Esophagus muscularis mucosa (tissue), 4 donors: ENCODE measurements at regions not wholly inside any gene's neighbourhood (a gene's known extent, or its start where the extent isn't known, plus 50 kb on each side); places are given as distances from the start of the nearest gene placed in this dataset.

Source experiments
- DNase-seq: peaks from one replicate; pipeline ENCODE4 v3.0.0-alpha.2; 2017; ENCODE audit errors: extremely low spot score
- H3K27ac ChIP-seq, 4 donors: fragments of 200-600 bp; sonication (generic); replicated peaks in 1 of 4; 1 replicate in 3 of 4; 2 replicates in 1 of 4; pipeline ENCODE4 v1.5.1; 2016 to 2019; ENCODE audit warnings: mild to moderate bottlenecking in 1 of 4
- H3K27me3 ChIP-seq, 4 donors: fragments of 200-600 bp; sonication (generic); one replicate each; pipeline versions ENCODE4 v1.5.1 to v1.6.0; 2016 to 2019
- H3K36me3 ChIP-seq, 4 donors: fragments of 200-600 bp; sonication (generic); one replicate each; pipeline ENCODE4 v1.5.1; 2016 to 2019
- H3K4me1 ChIP-seq, 4 donors: fragments of 200-600 bp; sonication (generic); one replicate each; pipeline ENCODE4 v1.5.1; 2016 to 2019
- H3K4me3 ChIP-seq, 4 donors: fragments of 200-600 bp; sonication (generic); 1 replicate in 2 of 4; 2 replicates in 2 of 4; pipeline ENCODE4 v1.5.1; 2016 to 2019; ENCODE audit warnings: mild to moderate bottlenecking in 4 of 4, moderate library complexity in 1 of 4
- H3K9me3 ChIP-seq, 4 donors: fragments of 200-600 bp; sonication (generic); 1 replicate in 3 of 4; 2 replicates in 1 of 4; pipeline ENCODE4 v1.5.1; 2016 to 2019
- EP300 ChIP-seq: sonication (generic); formaldehyde crosslinking; IDR thresholded peaks from one replicate; pipeline ENCODE4 v1.6.1; 2017; ENCODE audit warnings: antibody characterized with exemption
- POLR2A ChIP-seq: fragments of 450-650 bp; IDR thresholded peaks from one replicate; pipeline ENCODE4 v1.6.1; 2017; ENCODE audit warnings: antibody characterized with exemption, moderate library complexity, mild to moderate bottlenecking, low read depth
- POLR2AphosphoS5 ChIP-seq, 2 donors: sonication (generic); formaldehyde crosslinking; IDR thresholded peaks; one replicate each; pipeline ENCODE4 v1.6.1; 2017; ENCODE audit warnings: antibody characterized with exemption in 2 of 2
- WGBS: methylation state at CpG from one replicate; pipeline ENCODE4 v1.1.5; 2018; 5-methylcytosine and 5-hydroxymethylcytosine counted together
- intact Hi-C: fragments of 100-400 bp; cut with DNase I; formaldehyde crosslinking; loops from one replicate; pipeline ENCODE4 v1.15.1; 2023
- TF ChIP-seq, protein P1 (sequence below), 3 experiments: fragments of 200-600 bp in 2 of 3; fragments of 450-650 bp in 1 of 3; sonication (generic) in 2 of 3; IDR thresholded peaks; one replicate each; pipeline ENCODE4 v1.5.1; 2017 to 2019; ENCODE audit warnings: antibody characterized with exemption in 3 of 3, mild to moderate bottlenecking in 2 of 3, moderate library complexity in 1 of 3

DNA sequence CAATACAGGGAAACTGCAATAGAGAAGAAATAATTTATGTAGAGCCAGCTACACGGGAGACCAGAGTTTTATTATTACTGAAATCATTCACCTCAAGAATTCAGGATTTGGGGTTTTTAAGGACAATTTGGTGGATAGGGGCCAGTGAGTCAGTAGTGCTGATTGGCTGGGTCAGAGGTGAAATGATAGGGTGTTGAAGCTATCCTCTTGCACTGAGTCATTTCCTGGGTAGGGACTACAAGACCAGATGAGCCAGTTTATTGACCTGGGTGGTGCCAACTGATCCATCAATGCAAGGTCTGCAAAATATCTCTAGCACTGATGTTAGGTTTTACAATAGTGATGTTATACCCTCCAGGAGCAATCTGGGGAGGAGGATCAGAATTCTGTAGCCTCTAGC is 486.3 kb downstream of the LRIG3 start:
- no peak overlapping the region for H3K4me3 ChIP-seq
- 94% methylated on average over 1 of the region's 1 CpG for WGBS
- H3K27me3 ChIP-seq = no peaks in the 10 kb centered on the region
- no peak for TF ChIP-seq POLR2AphosphoS5 (IDR thresholded peaks at IDR 0.05)
- TF ChIP-seq EP300 = no peak
- TF ChIP-seq POLR2A = no peak
- TF ChIP-seq, protein P1, sequence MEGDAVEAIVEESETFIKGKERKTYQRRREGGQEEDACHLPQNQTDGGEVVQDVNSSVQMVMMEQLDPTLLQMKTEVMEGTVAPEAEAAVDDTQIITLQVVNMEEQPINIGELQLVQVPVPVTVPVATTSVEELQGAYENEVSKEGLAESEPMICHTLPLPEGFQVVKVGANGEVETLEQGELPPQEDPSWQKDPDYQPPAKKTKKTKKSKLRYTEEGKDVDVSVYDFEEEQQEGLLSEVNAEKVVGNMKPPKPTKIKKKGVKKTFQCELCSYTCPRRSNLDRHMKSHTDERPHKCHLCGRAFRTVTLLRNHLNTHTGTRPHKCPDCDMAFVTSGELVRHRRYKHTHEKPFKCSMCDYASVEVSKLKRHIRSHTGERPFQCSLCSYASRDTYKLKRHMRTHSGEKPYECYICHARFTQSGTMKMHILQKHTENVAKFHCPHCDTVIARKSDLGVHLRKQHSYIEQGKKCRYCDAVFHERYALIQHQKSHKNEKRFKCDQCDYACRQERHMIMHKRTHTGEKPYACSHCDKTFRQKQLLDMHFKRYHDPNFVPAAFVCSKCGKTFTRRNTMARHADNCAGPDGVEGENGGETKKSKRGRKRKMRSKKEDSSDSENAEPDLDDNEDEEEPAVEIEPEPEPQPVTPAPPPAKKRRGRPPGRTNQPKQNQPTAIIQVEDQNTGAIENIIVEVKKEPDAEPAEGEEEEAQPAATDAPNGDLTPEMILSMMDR (IDR thresholded peaks at IDR 0.05) = no peak
- intact Hi-C loops = no loop called here
- no peak for DNase-seq
- H3K9me3 ChIP-seq = no peaks in the 10 kb centered on the region
- no peak overlapping the region for H3K27ac ChIP-seq
- no peaks in the 10 kb centered on the region for H3K36me3 ChIP-seq
- H3K4me1 ChIP-seq = no peaks in the 10 kb centered on the region

DNA sequence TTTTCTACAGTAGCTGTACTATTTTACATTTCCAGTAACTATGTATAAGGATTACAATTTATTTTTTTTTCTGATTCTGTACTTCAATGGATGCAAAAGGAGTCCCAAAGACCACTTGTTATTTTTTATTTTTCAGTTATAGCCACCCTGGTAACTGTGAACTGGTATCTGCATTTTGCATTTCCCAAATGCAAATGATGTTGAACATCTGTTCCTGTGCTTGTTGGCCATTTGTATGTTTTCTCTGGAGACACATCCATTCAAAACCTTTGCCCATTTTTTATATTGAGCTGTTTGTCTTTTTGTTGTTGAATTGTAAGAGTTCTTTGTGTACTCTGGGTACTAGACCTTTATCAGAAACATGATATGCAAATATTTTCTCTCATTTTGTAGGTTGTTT is 485.6 kb downstream of the LRIG3 start:
- Histone ChIP-seq H3K27ac (no peak overlapping the region), H3K4me1 (no peaks in the 10 kb centered on the region)
- intact Hi-C loops = no loop called here

DNA sequence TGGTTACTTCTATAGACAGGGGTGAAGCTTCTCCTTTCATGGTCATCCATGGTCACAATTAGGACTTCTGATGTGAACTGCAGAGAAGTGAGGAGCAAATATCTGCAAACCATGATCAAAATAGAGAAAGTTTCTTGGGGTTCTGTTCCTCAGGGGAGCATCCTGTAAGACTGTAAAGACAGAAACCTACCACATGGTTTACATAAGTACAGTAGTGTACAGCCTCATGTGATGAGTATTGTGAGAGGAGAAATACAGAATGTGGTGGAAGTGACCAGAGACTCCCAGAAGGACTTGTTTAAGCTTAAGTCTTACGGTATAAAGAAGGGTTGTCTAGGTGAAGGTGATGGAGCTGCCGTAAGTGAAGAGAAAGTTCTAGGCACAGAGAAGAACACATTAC is 484.7 kb downstream of the LRIG3 start:
- no peak overlapping the region for H3K27ac ChIP-seq
- no peaks in the 10 kb centered on the region for H3K4me1 ChIP-seq
- WGBS = 98% methylated on average over 2 of the region's 2 CpGs
- no peaks in the 10 kb centered on the region for H3K36me3 ChIP-seq
- TF ChIP-seq POLR2AphosphoS5 (IDR thresholded peaks at IDR 0.05) = no peak
- TF ChIP-seq EP300 = no peak
- TF ChIP-seq POLR2A = no peak
- TF ChIP-seq, protein P1 (IDR thresholded peaks at IDR 0.05) = no peak
- H3K27me3 ChIP-seq = no peaks in the 10 kb centered on the region
- intact Hi-C loops = no loop called here
- H3K4me3 ChIP-seq = no peak overlapping the region
- no peak for DNase-seq
- H3K9me3 ChIP-seq = no peaks in the 10 kb centered on the region

More for the DNA sequence above, 485.6 kb downstream of the LRIG3 start:
- H3K36me3 ChIP-seq = no peaks in the 10 kb centered on the region
- no peaks in the 10 kb centered on the region for H3K9me3 ChIP-seq
- H3K4me3 ChIP-seq = no peak overlapping the region
- DNase-seq = no peak
- TF ChIP-seq POLR2A = no peak
- TF ChIP-seq, protein P1 (IDR thresholded peaks at IDR 0.05) = no peak
- TF ChIP-seq POLR2AphosphoS5 (IDR thresholded peaks at IDR 0.05) = no peak
- TF ChIP-seq EP300 = no peak
- H3K27me3 ChIP-seq = no peaks in the 10 kb centered on the region

DNA sequence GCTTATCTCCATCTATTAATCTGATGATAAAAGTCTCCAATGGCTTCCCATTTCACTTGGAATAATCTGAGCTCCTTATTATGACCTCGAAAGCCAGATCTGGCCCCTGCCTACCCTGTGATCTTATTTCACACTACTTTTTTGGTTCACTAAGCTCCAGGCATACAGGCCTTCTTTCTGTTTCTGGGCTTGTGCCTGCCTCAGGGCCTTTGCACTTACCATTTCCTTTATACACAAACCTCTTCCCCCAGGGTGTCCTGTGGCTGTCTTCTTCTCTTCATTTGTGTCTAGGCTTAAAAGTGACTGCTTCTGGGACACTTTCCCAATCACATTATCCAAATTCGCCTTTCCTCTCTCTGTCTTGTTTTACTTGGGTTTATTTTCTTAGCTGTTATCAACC is 478.8 kb downstream of the LRIG3 start:
- Histone ChIP-seq H3K4me3 (no peak overlapping the region), H3K4me1 (no peaks in the 10 kb centered on the region), H3K27me3 (no peaks in the 10 kb centered on the region), H3K27ac (no peak overlapping the region), H3K9me3 (no peaks in the 10 kb centered on the region), H3K36me3 (no peaks in the 10 kb centered on the region)
- 98% methylated on average over 2 of the region's 2 CpGs for WGBS
- no peak for DNase-seq
- TF ChIP-seq POLR2AphosphoS5 (IDR thresholded peaks at IDR 0.05) (no peak), EP300 (no peak), POLR2A (no peak)
- TF ChIP-seq, protein P1 (IDR thresholded peaks at IDR 0.05) = no peak
- intact Hi-C loops = no loop called here

DNA sequence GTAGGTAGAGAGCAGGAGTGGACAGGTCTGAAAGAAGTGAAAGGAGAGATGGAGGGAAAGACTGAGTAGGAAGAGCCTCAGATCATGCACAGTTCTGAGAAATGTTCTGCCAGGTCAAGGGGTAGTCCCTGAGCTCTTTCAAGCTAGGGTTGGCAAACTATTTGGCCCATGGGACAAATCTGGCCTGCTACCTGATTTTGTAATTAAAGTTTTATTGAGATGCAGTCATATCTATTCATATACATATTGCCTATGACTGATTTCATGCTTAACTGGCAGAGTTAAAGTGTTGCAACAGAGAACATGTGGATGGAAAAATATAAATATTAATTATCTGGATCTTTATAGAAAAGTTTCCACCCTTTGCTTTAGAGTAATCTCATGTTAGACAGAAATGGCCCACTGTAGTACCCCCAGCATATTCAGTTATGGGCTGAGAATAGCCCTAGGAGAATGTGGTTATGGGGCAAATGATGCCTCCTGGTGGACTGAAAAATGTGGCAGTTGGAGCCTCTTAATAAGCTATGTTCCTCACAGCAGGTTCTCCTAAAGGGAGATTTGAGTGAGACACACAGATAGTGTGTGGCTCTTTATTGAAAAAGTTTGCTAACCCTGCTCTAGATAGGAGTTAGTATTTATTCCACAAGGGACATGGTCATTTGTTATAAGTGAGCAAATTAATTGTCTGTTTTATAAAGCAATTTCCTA is 476.9 kb downstream of the LRIG3 start:
- DNase-seq = no peak
- no peaks in the 10 kb centered on the region for H3K27me3 ChIP-seq
- H3K9me3 ChIP-seq = no peaks in the 10 kb centered on the region
- intact Hi-C loops = no loop called here
- H3K27ac ChIP-seq = no peak overlapping the region
- H3K36me3 ChIP-seq = no peaks in the 10 kb centered on the region
- H3K4me3 ChIP-seq = no peak overlapping the region
- TF ChIP-seq EP300 (no peak), POLR2A (no peak), POLR2AphosphoS5 (IDR thresholded peaks at IDR 0.05) (no peak)
- TF ChIP-seq, protein P1 (IDR thresholded peaks at IDR 0.05) = peak; percentile 13 to 40 (median 20)
- no peaks in the 10 kb centered on the region for H3K4me1 ChIP-seq
